ENCODE measurements at regions not wholly inside any gene's neighbourhood (a gene's known extent, or its start where the extent isn't known, plus 50 kb on each side); places are given as distances from the start of the nearest gene placed in this dataset.

DNA sequence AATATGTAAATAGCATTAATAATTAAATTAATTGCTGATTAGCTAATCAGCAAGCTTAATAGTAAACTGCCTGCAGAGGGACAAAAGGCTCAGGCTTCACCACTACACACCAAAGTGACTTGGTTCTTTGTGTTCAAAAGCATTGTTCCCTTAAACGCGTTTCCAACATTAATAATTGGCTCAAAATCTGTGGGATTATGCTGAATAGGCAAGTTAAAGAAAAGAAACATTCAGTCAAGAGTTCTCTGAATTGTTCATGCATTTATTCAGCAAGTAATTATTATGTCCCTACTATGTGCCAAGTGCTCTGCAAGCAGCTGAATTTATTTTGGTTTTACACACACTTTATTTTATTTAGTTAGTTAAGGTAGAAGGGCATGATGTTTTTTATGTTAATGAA lies 558.5 kb upstream of the ARRDC4 start:
- H3K4me1 ChIP-seq (replicated peaks in 1 of 2): no peaks in the 10 kb centered on the region
- no peak overlapping the region for H3K4me3 ChIP-seq
- no peaks in the 10 kb centered on the region for H3K36me3 ChIP-seq (replicated peaks in 1 of 2)
- no peak for DNase-seq
- H3K27me3 ChIP-seq: no peaks in the 10 kb centered on the region
- H3K27ac ChIP-seq: no peak overlapping the region
- H3K9me3 ChIP-seq (replicated peaks in 1 of 3): no peaks in the 10 kb centered on the region
- WGBS, 4 donors: 80 to 91% (median 88%) methylated on average over 2 of the region's 2 CpGs
- intact Hi-C loops (cut with DNase I): no loop called here
- TF ChIP-seq POLR2A (IDR thresholded peaks at IDR 0.05) (no peak), CTCF (IDR thresholded peaks at IDR 0.05) (no peak)

GRCh38 chr15:97406841-97407240 lies 553.7 kb upstream of the ARRDC4 start:
- Histone ChIP-seq H3K4me1 (replicated peaks in 1 of 2) (no peaks in the 10 kb centered on the region), H3K27me3 (no peaks in the 10 kb centered on the region), H3K36me3 (replicated peaks in 1 of 2) (no peaks in the 10 kb centered on the region), H3K27ac (no peak overlapping the region), H3K4me3 (no peak overlapping the region), H3K9me3 (replicated peaks in 1 of 3) (no peaks in the 10 kb centered on the region)
- intact Hi-C loops (cut with DNase I): no loop called here
- 33 to 72% (median 58%) methylated on average over 2 of the region's 2 CpGs for WGBS, 4 donors
- no peak for TF ChIP-seq POLR2A (IDR thresholded peaks at IDR 0.05)
- TF ChIP-seq CTCF (IDR thresholded peaks at IDR 0.05): no peak
- no peak for DNase-seq

- no peak overlapping the region for H3K4me3 ChIP-seq
- TF ChIP-seq POLR2A (IDR thresholded peaks at IDR 0.05): no peak
- TF ChIP-seq CTCF (IDR thresholded peaks at IDR 0.05): no peak
Measured at GRCh38 chr15:97410897-97411575, 549.5 kb upstream of the ARRDC4 start.

GRCh38 chr15:97420130-97420529 lies 540.4 kb upstream of the ARRDC4 start:
- Histone ChIP-seq H3K4me1 (replicated peaks in 1 of 2) (no peaks in the 10 kb centered on the region), H3K4me3 (no peak overlapping the region), H3K36me3 (replicated peaks in 1 of 2) (no peaks in the 10 kb centered on the region), H3K9me3 (replicated peaks in 1 of 3) (no peaks in the 10 kb centered on the region), H3K27me3 (no peaks in the 10 kb centered on the region), H3K27ac (no peak overlapping the region)
- intact Hi-C loops (cut with DNase I): no loop called here
- WGBS, 4 donors: 49 to 58% (median 52%) methylated on average over 1 of the region's 1 CpG
- DNase-seq: no peak
- TF ChIP-seq POLR2A (IDR thresholded peaks at IDR 0.05): no peak
- no peak for TF ChIP-seq CTCF (IDR thresholded peaks at IDR 0.05)

More at GRCh38 chr15:97410897-97411575, 549.5 kb upstream of the ARRDC4 start:
- Histone ChIP-seq H3K9me3 (replicated peaks in 1 of 3) (no peaks in the 10 kb centered on the region), H3K4me1 (replicated peaks in 1 of 2) (no peaks in the 10 kb centered on the region), H3K27me3 (no peaks in the 10 kb centered on the region), H3K27ac (no peak overlapping the region), H3K36me3 (replicated peaks in 1 of 2) (no peaks in the 10 kb centered on the region)
- WGBS, 4 donors: 29 to 38% (median 36%) methylated on average over 5 of the region's 5 CpGs
- DNase-seq: no peak
- intact Hi-C loops (cut with DNase I): no loop called here
